ENCODE measurements at regions not wholly inside any gene's neighbourhood (a gene's known extent, or its start where the extent isn't known, plus 50 kb on each side); places are given as distances from the start of the nearest gene placed in this dataset.

DNA sequence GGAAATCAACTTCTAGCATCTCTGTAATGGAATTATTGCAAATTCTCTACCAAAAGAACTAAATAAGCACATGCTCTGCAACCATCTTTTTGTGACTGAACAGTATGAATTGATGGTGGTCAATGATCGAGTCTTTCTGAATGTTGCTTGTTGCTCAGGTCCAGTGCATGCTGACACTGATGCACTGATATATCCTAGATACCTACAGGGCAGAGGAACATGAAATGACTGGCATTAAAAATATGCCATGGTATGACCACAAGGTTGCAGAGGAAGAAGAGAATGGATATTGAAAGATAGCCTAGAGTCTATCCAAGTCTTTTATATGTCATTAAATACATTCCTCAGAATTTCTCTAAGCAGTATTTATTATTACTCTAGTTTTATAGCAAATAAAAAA is 692.8 kb upstream of the TENM3 start:
- H3K27me3 ChIP-seq = no peaks in the 10 kb centered on the region
- H3K4me1 ChIP-seq = no peaks in the 10 kb centered on the region
- no peak overlapping the region for H3K4me3 ChIP-seq
- 88% methylated on average over 1 of the region's 1 CpG for WGBS
- H3K9me3 ChIP-seq = no peaks in the 10 kb centered on the region
- no peaks in the 10 kb centered on the region for H3K36me3 ChIP-seq
- no peak overlapping the region for H3K27ac ChIP-seq
- TF ChIP-seq EP300 (IDR thresholded peaks at IDR 0.05) (no peak), POLR2A (IDR thresholded peaks at IDR 0.05) (no peak)
- no peak for DNase-seq (ENCODE audit: low spot score in 2 of 2)

DNA sequence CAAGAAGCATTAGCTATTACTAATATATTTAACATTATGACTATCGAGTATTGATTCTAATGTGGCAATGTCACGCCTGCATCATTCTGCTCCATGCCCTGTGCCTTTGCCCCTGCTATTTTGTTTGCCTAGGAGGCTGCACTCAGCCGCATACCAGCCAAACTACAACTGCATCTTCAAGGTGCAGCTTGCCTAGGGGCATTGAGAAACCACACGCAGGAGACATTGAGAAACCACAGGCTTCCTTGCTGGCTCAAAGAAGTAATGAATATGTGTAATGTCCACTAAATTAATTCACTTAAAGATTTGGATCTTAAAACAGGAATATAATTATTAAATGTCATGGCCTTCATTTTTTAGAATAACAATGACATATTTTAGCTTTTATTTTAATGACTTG is 683.6 kb upstream of the TENM3 start:
- Histone ChIP-seq H3K27ac (no peak overlapping the region), H3K36me3 (no peaks in the 10 kb centered on the region), H3K9me3 (no peaks in the 10 kb centered on the region), H3K4me3 (no peak overlapping the region), H3K27me3 (no peaks in the 10 kb centered on the region), H3K4me1 (no peaks in the 10 kb centered on the region)
- DNase-seq (ENCODE audit: low spot score in 2 of 2) = no peak
- WGBS = 69% methylated on average over 4 of the region's 4 CpGs
- TF ChIP-seq POLR2AphosphoS5 (IDR thresholded peaks at IDR 0.05) = no peak
- TF ChIP-seq, protein P1, sequence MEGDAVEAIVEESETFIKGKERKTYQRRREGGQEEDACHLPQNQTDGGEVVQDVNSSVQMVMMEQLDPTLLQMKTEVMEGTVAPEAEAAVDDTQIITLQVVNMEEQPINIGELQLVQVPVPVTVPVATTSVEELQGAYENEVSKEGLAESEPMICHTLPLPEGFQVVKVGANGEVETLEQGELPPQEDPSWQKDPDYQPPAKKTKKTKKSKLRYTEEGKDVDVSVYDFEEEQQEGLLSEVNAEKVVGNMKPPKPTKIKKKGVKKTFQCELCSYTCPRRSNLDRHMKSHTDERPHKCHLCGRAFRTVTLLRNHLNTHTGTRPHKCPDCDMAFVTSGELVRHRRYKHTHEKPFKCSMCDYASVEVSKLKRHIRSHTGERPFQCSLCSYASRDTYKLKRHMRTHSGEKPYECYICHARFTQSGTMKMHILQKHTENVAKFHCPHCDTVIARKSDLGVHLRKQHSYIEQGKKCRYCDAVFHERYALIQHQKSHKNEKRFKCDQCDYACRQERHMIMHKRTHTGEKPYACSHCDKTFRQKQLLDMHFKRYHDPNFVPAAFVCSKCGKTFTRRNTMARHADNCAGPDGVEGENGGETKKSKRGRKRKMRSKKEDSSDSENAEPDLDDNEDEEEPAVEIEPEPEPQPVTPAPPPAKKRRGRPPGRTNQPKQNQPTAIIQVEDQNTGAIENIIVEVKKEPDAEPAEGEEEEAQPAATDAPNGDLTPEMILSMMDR (IDR thresholded peaks at IDR 0.05) = no peak
- TF ChIP-seq EP300 (IDR thresholded peaks at IDR 0.05) = no peak
- TF ChIP-seq POLR2A (IDR thresholded peaks at IDR 0.05) = no peak

DNA sequence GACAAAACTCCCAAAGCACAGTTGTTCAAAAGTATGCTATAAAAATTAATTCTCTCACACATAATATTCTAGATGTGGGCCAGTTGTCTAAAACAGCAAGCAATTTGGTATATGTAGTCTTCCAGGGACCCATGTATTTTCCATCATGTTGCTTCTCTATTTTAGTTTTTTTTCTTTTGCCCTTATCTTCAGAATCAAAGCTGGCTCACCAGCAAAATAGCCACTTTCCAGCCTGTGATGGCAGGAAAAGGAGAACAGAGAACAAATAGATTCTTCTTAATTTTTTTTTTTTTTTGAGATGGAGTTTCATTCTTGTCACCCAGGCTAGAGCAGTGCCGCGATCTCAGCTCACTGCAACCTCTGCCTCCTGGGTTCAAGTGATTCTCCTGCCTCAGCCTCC is 680.8 kb upstream of the TENM3 start:
- Histone ChIP-seq H3K4me1 (no peaks in the 10 kb centered on the region), H3K9me3 (no peaks in the 10 kb centered on the region), H3K27me3 (no peaks in the 10 kb centered on the region), H3K27ac (no peak overlapping the region), H3K4me3 (no peak overlapping the region), H3K36me3 (no peaks in the 10 kb centered on the region)
- WGBS = 100% methylated on average over 2 of the region's 2 CpGs
- TF ChIP-seq POLR2A (IDR thresholded peaks at IDR 0.05) = no peak
- no peak for TF ChIP-seq POLR2AphosphoS5 (IDR thresholded peaks at IDR 0.05)
- TF ChIP-seq, protein P1 (IDR thresholded peaks at IDR 0.05) = no peak
- TF ChIP-seq EP300 (IDR thresholded peaks at IDR 0.05) = no peak
- no peak for DNase-seq (ENCODE audit: low spot score in 2 of 2)

DNA sequence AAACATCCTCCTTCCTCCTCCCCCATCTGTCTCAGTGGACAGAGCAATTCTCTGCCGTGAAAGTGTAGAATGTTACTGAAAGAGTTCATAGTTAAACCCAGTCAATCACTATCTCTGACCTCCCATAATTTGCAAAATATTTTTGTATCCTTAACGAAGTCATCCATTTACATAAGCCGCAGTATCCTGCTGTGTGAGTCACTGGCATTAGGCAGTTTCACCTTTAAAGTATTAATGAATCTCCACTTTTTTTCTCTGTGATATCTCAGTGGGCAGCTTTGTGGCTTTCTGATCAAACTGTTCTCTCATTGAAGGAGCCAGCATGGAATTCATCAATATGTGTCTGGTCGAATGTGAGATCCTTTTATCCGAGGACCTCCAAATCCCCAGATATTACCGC is 678.6 kb upstream of the TENM3 start:
- no peaks in the 10 kb centered on the region for H3K9me3 ChIP-seq
- H3K4me3 ChIP-seq = no peak overlapping the region
- no peaks in the 10 kb centered on the region for H3K4me1 ChIP-seq
- WGBS = 88% methylated on average over 6 of the region's 6 CpGs
- no peak overlapping the region for H3K27ac ChIP-seq
- no peak for TF ChIP-seq POLR2AphosphoS5 (IDR thresholded peaks at IDR 0.05)
- no peak for TF ChIP-seq POLR2A (IDR thresholded peaks at IDR 0.05)
- TF ChIP-seq, protein P1 (IDR thresholded peaks at IDR 0.05) = no peak
- TF ChIP-seq EP300 (IDR thresholded peaks at IDR 0.05) = no peak
- no peak for DNase-seq (ENCODE audit: low spot score in 2 of 2)
- H3K36me3 ChIP-seq = no peaks in the 10 kb centered on the region
- no peaks in the 10 kb centered on the region for H3K27me3 ChIP-seq

DNA sequence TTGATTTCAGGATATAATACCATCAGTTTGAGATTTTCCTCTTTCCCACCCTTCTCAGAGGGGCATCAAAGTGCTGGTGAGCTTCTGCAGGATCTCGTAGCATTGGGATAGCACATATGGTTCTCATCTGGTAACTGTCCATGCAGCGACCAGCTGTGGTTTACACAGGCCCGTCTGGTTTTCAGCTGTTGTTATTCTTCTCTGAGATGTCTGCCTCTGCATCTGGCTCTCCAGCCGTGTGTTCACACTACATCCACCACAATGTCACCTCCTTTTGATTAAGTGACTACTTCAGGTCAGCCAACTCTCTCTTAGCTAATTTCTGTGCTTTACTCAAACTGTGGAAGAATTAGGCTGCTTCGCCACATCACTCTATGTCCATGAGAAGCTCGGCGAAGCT is 676.7 kb upstream of the TENM3 start:
- Histone ChIP-seq H3K36me3 (no peaks in the 10 kb centered on the region), H3K27me3 (no peaks in the 10 kb centered on the region), H3K4me1 (no peaks in the 10 kb centered on the region), H3K27ac (no peak overlapping the region), H3K4me3 (no peak overlapping the region), H3K9me3 (no peaks in the 10 kb centered on the region)
- DNase-seq (ENCODE audit: low spot score in 2 of 2) = no peak
- TF ChIP-seq EP300 (IDR thresholded peaks at IDR 0.05) = no peak
- TF ChIP-seq, protein P1 (IDR thresholded peaks at IDR 0.05) = no peak
- no peak for TF ChIP-seq POLR2A (IDR thresholded peaks at IDR 0.05)
- TF ChIP-seq POLR2AphosphoS5 (IDR thresholded peaks at IDR 0.05) = no peak
- 68% methylated on average over 7 of the region's 7 CpGs for WGBS

DNA sequence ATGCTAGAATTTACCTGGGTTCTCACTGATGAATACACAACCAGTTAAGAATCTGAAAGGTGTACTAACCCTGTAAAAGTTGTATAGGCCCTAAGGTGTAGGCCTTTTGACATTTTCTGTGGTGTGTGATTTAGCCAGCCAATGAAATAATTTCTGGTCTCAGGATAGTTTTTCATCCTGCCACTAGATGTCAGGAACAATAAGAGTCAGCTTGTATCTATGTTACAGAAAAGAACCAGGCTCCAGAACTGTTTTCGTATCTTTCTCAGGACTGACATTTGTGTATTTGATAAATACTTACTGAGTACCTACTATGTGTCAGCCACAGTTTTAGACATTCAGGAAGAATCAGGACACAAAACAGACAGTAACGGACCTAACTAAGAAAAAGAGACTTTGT is 673.6 kb upstream of the TENM3 start:
- no peak for DNase-seq (ENCODE audit: low spot score in 2 of 2)
- 58% methylated on average over 2 of the region's 2 CpGs for WGBS
- TF ChIP-seq EP300 (IDR thresholded peaks at IDR 0.05) (no peak), POLR2AphosphoS5 (IDR thresholded peaks at IDR 0.05) (no peak), POLR2A (IDR thresholded peaks at IDR 0.05) (no peak)
- TF ChIP-seq, protein P1 (IDR thresholded peaks at IDR 0.05) = no peak
- Histone ChIP-seq H3K27ac (no peak overlapping the region), H3K36me3 (no peaks in the 10 kb centered on the region), H3K9me3 (no peaks in the 10 kb centered on the region), H3K27me3 (no peaks in the 10 kb centered on the region), H3K4me3 (no peak overlapping the region), H3K4me1 (no peaks in the 10 kb centered on the region)
